Fibroblast of pulmonary artery (primary cell): ENCODE measurements at regions not wholly inside any gene's neighbourhood (a gene's known extent, or its start where the extent isn't known, plus 50 kb on each side); places are given as distances from the start of the nearest gene placed in this dataset.

ENCODE experiments used
- DNase-seq: peaks from one replicate; pipeline ENCODE4 v3.0.0-alpha.2; 2010; ENCODE audit warnings: low read depth
- H3K4me3 ChIP-seq: replicated peaks from 2 replicates; pipeline ENCODE4 v1.5.1; 2011; ENCODE audit warnings: low read depth, mild to moderate bottlenecking, control low read depth, low read length, moderate library complexity
- CTCF ChIP-seq: IDR thresholded peaks from 2 replicates; pipeline ENCODE4 v1.5.1; 2011; ENCODE audit warnings: mild to moderate bottlenecking, control low read depth, low read length, inconsistent platforms; ENCODE audit errors: missing control alignments

GRCh38 chr7:46990761-46991160 lies 591.1 kb downstream of the TNS3 start:
- H3K4me3 ChIP-seq, result no peak overlapping the region
- TF ChIP-seq CTCF, result no peak
- DNase-seq, result peak; percentile 17

GRCh38 chr7:46989247-46989646 lies 592.7 kb downstream of the TNS3 start:
- TF ChIP-seq CTCF, result no peak
- H3K4me3 ChIP-seq, result no peak overlapping the region
- DNase-seq, result no peak

GRCh38 chr7:46982928-46983327 lies 599.0 kb downstream of the TNS3 start:
- DNase-seq, result no peak
- no peak overlapping the region for H3K4me3 ChIP-seq
- no peak for TF ChIP-seq CTCF

GRCh38 chr7:46979439-46979838 lies 602.5 kb downstream of the TNS3 start:
- no peak overlapping the region for H3K4me3 ChIP-seq
- DNase-seq, result no peak
- no peak for TF ChIP-seq CTCF

GRCh38 chr7:46975493-46975892 lies 606.4 kb downstream of the TNS3 start:
- TF ChIP-seq CTCF, result no peak
- no peak for DNase-seq
- H3K4me3 ChIP-seq, result no peak overlapping the region

- no peak overlapping the region for H3K4me3 ChIP-seq
- no peak for TF ChIP-seq CTCF
- DNase-seq, result peak; percentile 71
Measured at GRCh38 chr7:46972205-46972604, 609.7 kb downstream of the TNS3 start.

GRCh38 chr7:46970476-46970875 lies 611.4 kb downstream of the TNS3 start:
- no peak overlapping the region for H3K4me3 ChIP-seq
- TF ChIP-seq CTCF, result no peak
- no peak for DNase-seq
